ENCODE measurements at regions not wholly inside any gene's neighbourhood (a gene's known extent, or its start where the extent isn't known, plus 50 kb on each side); places are given as distances from the start of the nearest gene placed in this dataset.
"Not testable (repeated sequence)": the region's sequence is repeated elsewhere in the genome, so short reads cannot be mapped to it uniquely, and the experiment has no call there.

DNA sequence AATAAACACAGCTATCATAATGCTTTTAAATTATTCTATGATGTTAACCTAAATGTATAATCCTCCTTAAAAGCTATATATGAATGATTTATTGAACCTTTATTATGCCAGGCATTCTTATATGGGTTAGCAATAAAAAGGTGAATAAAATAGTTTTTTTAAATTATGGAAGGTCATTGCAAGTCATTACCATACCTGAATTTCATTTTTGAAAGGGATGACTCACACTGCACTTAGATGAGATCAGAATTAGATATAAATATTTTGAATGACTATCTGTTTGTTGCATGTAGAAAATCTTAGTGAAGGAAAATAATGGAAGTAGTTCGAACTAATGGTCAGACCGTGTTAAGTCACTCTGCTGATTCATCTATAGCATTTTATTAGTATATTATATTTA, 822.3 kb downstream of the LUZP2 start:
- no peak for DNase-seq (ENCODE audit: low read depth)

GRCh38 chr11:25327656-25328055, 830.8 kb downstream of the LUZP2 start:
- no peak for DNase-seq (ENCODE audit: low read depth)

DNA sequence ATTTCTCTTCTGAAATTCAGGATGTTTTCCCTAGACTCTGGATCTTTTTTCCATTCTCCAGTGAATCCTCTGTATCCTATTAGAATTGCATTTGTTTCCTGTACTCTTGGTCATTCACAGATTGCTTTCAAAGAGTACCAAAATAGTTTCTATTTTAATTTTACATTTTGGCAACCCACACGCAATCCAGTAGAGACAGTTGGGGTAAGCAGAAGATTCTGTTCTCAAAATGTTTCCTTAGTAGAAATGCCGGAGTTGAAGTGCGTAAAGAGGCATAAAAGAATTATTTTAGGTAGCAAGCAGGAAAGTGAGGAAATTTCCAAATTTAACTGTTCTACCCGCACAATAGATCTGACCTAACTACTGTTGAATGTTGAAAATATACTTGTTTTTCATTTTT, 842.4 kb downstream of the LUZP2 start:
- no peak for DNase-seq (ENCODE audit: low read depth)

DNA sequence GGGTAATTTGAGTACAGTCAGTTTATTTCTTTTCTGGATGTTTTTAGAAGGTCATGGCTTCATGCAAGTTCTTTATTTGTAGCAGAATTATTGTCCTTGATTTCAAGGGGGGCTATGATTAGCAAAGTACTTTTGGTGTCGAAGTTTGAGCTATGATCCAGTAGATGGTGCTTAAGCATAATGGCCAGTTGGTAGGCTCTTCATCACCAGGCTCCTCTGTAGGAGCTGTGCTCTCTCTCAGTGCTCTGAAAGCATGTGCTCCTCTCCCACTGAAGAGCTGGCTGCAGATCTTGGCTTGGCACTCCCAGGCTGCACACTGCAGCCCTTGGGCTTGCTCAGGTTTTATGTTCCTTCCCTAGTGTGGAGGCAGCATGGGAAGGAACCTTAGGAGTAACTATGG, 852.7 kb downstream of the LUZP2 start:
- DNase-seq (ENCODE audit: low read depth), result no peak

DNA sequence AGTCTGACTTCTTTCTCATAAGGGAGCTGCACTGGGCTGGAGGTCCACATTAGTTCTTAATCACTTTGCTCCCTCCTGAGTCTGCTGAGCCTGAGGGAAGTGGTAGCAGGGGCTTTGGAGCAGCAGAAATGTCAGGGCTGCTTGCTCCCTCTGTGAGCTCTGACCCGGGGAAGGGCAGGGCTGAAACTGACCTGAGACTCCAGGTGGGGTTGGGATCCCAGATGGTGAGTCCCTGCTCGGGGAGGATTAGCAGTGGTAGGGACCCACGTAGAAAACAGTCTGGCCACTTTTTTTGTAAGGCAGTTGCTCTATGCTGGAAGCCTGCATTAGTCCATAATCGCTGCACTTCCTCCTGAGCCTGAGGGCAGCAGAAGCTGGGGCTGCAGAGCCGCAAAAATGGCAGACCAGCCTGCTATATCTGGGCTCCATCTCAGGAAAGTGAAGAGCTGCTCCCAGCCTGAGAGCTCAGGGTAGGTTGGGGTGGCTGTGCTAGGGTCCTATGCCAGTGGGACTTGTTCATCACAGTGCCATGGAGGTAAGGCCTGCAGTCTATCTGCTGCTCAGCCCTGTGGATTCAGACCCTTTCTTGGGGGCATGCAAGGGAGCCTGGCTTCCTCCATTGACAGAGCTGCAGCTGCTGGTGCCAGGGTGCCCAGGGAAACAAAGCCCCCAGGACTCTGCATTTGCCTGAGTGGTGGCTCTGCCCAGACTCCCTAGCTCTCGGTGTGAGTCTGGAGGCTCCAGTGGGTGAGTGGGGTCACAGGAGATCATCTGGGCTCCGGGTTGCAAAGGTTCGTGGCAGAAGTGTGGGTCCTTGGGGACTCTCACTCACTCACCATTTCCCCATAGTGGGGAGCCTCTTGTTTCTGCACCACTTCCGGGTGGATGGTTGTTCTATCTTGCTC, 854.3 kb downstream of the LUZP2 start:
- no peak for DNase-seq (ENCODE audit: low read depth)

- no peak for DNase-seq (ENCODE audit: low read depth)
Measured at GRCh38 chr11:25357133-25357532, 860.3 kb downstream of the LUZP2 start.

DNA sequence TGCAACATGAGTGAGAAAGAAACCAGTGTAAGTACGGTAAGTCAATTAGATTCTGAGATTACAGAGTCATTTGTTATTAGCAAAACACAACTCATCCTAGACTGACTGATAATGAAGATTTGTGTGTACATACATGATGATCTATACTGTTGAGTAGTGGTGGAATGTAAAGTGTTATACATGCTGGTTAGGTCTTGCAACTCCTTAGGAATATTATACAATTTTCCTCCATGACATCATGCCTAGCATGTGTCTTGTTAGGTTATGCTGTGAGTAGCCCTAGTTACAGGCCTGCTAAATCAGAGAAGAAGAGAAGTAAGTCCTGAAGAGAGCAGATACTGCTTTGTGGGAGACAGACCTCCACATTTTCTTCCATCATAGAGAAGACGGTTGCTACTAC, 880.6 kb downstream of the LUZP2 start:
- no peak for DNase-seq (ENCODE audit: low read depth)

- DNase-seq (ENCODE audit: low read depth), result no peak
Measured at GRCh38 chr11:25396847-25397246, 900.0 kb downstream of the LUZP2 start.

DNA sequence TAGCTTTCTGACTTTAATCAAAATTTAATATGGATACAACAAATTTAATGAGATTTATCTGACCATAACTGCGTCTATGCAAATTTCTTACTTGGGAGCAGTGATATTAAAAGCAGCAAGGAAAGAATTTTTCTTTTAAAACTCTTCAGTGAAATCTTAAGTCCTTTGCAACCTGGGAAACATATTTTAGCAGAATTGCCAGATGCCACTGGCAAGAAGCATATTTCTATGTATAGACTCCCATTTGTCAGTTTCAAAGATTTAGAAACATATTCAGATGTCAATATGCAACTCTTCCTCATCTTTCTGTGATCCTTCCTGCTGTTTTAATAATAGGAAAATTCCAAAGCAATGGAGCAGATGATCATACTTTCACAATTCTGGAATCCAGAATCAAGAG, 911.3 kb downstream of the LUZP2 start:
- no peak for DNase-seq (ENCODE audit: low read depth)

DNA sequence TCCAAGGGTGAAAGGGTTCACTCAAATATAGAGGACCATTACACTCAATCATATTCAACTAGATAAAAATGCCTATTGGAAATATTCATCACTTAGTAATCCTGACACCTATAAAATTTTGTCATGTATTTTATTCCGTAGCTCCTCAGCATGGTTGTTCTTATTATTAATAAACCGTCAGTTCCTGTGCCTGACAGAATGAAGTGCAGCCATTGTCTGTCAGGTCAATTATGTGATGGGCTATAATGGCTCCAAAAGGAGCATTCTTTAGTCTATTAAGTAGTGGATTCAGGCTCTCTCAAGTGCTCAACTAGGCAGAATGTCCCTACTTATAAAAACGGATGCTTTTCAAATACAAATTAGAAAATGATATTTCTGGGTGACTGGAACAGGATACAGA, 916.1 kb upstream of the ANO3 start:
- DNase-seq (ENCODE audit: low read depth), result no peak

DNA sequence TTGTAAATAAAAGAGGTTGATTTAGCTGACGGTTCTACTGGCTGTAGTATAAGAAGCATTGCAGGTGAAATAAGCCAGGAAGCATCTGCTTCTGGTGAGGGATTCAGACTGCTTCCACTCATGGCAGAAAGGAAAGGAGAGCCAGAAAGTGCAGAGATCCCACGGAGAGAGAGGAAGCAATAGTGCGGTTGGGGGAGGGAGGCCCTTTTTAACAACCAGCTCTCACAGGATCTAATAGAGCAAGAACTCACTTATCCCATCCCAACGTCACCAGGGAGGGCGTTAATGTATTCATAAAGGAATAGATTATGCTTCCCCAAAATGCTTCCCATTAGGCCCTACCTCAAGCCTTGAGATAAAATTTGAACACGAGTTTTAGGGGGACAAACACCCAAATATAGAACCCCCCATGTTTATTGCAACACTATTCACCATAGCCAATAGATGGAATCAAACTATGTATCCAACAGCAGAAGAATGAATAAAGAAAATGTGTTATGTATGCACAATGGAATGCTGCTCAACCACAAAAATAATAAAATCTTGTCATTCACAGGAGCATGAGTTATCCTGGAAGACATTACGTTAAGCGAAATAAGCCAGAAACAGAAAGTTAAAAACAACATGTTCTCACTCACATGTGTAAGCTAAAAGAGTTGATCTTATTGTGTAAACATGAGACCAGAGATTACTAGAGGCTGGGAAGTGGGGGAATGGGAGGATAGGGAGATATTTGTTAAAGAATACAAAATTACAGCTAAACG, 908.3 kb upstream of the ANO3 start:
- no peak for DNase-seq (ENCODE audit: low read depth)

DNA sequence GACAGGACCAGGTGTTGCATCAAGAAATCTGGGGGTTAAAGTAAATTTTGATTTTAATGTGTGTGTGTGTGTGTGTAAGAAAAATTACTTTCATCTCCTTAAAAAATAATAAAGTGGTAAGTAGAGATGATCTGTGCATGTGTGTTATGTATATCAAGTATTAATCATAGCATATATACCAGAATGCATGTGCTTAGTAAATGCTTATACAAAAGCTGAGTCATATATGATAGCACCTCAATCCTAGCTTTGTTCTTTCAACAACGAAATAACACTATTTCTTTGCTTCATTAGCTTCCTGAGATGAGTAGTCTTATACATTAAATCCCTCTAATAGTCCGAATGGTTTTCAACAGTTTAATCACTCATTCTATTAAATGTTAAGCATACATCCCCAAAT, 899.6 kb upstream of the ANO3 start:
- no peak for DNase-seq (ENCODE audit: low read depth)

DNA sequence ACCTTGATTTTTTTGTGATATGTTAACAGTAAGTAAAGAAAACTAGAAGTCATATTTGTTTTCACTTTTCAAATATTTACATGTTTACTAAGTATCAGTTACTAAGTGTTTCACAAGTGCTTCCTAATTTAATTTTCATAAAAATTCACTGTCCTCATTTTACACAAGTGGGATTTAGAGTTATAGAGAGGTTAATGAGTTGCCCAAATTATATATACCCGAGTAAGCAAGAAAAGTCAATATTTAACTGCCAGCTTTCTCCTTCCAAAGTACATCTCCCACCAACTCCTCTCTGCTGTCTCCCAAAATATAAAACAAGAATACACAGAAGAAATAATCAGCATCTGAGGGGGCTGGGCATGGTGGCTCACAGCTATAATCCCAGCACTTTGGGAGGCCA, 896.7 kb upstream of the ANO3 start:
- no peak for DNase-seq (ENCODE audit: low read depth)

DNA sequence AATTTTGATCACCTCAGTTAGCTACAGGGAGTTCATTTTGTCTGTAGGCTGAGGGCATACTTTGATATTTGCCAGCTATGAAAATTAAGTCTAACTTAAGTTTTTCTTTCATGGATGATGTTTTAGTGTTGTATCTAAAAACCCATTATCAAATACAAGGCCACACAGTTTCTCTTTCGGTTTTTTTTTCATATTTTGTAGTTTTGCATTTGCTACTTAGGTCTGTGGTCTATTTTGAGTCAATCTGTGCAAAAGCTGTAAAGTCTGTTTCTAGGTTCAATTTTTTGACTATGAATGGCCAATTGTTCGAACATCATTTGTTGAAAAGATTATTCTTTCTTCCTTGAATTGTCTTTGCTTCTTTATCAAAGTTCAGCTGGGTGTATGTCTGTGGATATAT, 895.6 kb upstream of the ANO3 start:
- no peak for DNase-seq (ENCODE audit: low read depth)

- DNase-seq (ENCODE audit: low read depth), result no peak
Measured at GRCh38 chr11:25441421-25441820, 890.5 kb upstream of the ANO3 start.

- no peak for DNase-seq (ENCODE audit: low read depth)
Measured at GRCh38 chr11:25449091-25449490, 882.8 kb upstream of the ANO3 start.

- no peak for DNase-seq (ENCODE audit: low read depth)
Measured at GRCh38 chr11:25453471-25453870, 878.5 kb upstream of the ANO3 start.

DNA sequence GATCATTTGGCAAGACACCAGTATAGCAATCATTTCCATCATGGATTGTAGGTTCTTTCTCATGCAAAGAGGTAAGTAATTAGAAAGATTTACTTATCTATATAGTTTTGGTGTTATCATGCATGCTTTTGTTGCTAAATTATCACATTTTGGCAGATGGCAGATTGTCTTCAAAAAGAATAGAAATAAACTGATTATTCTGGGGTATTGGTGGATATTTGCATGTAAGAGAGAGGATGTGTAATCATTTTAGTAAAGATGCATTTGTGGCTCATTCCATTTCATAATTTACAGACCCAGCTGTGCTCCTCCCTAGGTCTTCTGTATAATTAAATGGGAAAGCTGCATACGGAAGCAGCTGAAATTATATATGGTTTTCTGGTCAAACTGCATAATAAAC, 875.7 kb upstream of the ANO3 start:
- no peak for DNase-seq (ENCODE audit: low read depth)

DNA sequence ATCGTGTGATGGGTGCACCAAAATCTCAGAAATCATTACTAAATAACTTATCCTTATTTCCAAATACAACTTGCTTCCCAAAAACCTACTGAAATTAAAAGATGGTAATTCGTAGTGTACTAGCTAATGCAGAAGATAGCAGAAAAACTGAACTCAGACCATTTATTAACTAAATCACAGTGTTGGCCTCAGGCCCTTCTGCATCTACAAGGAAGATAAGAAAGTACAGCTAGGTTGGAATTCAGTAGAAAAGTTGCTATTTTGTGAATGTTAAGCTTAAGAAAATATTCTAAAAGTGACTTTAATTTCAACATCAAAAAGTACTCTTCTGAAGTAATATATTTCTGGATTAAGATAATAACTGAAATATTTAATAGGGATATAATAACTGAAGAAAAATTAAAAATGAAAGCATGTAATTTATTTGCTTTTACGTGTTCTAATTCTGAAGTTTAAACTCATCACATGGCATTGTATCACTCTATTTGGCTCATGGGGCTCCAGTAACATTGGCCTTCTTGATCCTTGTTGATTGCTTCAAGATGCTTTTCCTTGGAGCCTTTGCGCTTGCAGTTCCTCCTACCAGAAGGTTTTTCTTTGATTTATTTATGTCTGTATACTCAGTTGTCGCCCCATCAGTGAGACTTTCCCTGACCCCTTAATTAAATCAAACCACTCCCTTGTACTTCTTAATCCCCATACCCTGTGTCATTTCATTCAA, 847.9 kb upstream of the ANO3 start:
- DNase-seq (ENCODE audit: low read depth), result no peak

GRCh38 chr11:25485315-25485714, 846.6 kb upstream of the ANO3 start:
- DNase-seq (ENCODE audit: low read depth), result no peak

DNA sequence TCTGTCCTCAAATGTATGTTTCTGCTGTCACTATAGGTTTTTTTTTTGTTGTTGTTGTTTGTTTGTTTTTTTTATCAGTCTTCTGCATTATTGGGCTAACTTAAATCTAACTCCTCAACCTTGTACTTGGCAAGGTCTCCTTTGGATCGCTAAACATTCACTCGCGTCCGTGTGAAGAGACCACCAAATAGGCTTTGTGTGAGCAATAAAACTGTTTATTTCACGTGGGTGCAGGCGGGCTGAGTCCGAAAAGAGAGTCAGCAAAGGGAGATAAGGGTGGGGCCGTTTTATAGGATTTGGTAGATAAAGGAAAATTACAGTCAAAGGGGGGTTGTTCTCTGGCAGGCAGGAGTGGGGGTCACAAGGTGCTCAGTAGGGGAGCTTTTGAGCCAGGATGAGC, 845.6 kb upstream of the ANO3 start:
- not testable (repeated sequence) for DNase-seq (ENCODE audit: low read depth)

DNA sequence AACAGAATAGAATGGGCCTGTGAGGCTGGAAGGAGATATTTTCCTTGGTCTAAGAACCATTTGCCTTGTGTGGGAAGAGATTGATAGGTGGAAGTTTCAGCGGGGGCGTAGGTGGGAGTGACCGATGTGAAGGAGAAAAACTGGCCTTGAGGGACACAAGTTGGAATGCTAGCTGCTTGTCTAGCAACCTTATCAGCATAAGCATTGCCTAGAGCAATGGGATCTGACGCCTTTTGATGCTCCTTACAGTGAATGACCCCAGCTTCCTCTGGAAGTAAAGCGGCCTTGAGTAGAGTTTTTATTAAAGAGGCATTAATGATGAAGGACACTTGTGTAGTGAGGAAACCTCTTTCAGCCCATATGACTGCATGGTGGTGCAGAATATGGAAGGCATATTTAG, 843.8 kb upstream of the ANO3 start:
- DNase-seq (ENCODE audit: low read depth), result not testable (repeated sequence)

- not testable (repeated sequence) for DNase-seq (ENCODE audit: low read depth)
Measured at GRCh38 chr11:25501426-25501825, 830.5 kb upstream of the ANO3 start.
